ENCODE measurements at regions not wholly inside any gene's neighbourhood (a gene's known extent, or its start where the extent isn't known, plus 50 kb on each side); places are given as distances from the start of the nearest gene placed in this dataset.

- TF ChIP-seq GABPA (IDR thresholded peaks at IDR 0.05; ENCODE audit: low read depth) (no peak), RCOR1 (IDR thresholded peaks at IDR 0.05; ENCODE audit: low read length) (no peak)
Measured at GRCh38 chr6:106855117-106855516, 119.4 kb downstream of the CD24 start (continued).

DNA sequence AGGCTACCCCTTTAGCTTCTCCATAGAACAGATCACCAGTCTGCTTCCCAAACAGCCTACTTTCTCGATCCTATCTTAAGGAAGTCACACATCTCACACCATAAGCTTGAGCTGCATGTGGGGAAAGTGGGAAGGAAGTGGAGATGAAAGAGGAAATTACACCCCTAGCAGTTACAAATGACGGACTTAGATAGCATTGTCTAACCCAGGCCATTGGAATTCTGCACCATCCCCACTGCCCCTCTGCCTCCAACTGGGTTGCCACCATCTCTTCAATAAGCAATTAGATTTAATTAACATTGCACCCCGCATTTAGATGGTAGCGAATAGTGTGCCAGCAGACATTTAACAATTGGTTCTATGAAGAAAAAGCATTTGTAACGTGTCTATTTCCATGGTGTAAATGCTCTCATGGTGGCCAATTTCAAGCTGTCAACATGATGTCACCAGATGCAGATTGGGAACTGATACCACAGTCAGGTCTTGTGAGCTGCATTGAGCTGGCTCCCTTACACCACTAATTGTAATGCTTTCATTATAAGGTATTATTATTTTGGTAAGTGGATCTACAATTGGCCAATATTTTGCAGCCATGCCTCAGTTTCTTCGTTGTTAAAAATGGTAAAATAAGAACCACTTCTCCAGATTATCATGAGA is 124.7 kb downstream of the CD24 start:
- Histone ChIP-seq H3K9me3 (no peaks in the 10 kb centered on the region), H3K27me3 (ENCODE audit: insufficient read depth) (no peaks in the 10 kb centered on the region), H4K20me1 (ENCODE audit: insufficient read depth) (no peaks in the 10 kb centered on the region), H3K9me2 (no peaks in the 10 kb centered on the region), H3K4me3 (ENCODE audit: low read depth in 2 of 2, low read length in 1 of 2) (no peak overlapping the region), H3K9ac (no peak overlapping the region), H2AFZ (ENCODE audit: low read depth) (no peak overlapping the region), H3F3A (replicated peaks; ENCODE audit: insufficient read depth) (no peaks in the 10 kb centered on the region), H3K79me2 (ENCODE audit: insufficient read depth) (no peaks in the 10 kb centered on the region), H3K36me3 (replicated peaks in 1 of 2; ENCODE audit: control insufficient read depth in 1 of 2, insufficient read depth in 2 of 2, low read length in 1 of 2) (no peaks in the 10 kb centered on the region), H3K27ac (ENCODE audit: low read depth in 2 of 2, low read length in 1 of 2) (no peak overlapping the region), H3K4me1 (ENCODE audit: control insufficient read depth in 1 of 2, insufficient read depth in 2 of 2, low read depth in 1 of 2, low read length in 1 of 2) (peaks cover 0 to 3% of the 10 kb centered on the region in 2 experiments; a peak in 1 of 4 replicates), H3K4me2 (no peak overlapping the region)
- DNase-seq, result no peak
- WGBS (ENCODE audit: low lambda C conversion rate), result 36% methylated on average over 6 of the region's 6 CpGs
- CTCF ChIA-PET, result no interaction called here
- POLR2A ChIA-PET, result no interaction called here
- TF ChIP-seq, protein P1, sequence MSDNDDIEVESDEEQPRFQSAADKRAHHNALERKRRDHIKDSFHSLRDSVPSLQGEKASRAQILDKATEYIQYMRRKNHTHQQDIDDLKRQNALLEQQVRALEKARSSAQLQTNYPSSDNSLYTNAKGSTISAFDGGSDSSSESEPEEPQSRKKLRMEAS (IDR thresholded peaks at IDR 0.05; ENCODE audit: low read depth), result no peak
- TF ChIP-seq EZH2phosphoT487 (IDR thresholded peaks at IDR 0.05; ENCODE audit: borderline replicate concordance, low read depth) (no peak), SIN3A (IDR thresholded peaks at IDR 0.05; ENCODE audit: borderline replicate concordance, low read depth, low read length) (no peak), CHD2 (IDR thresholded peaks at IDR 0.05; ENCODE audit: low read length, partially characterized antibody) (no peak), PBX3 (IDR thresholded peaks at IDR 0.05) (no peak), MEF2A (IDR thresholded peaks at IDR 0.05; ENCODE audit: borderline replicate concordance, low read depth) (no peak), TAF1 (IDR thresholded peaks at IDR 0.05; ENCODE audit: borderline replicate concordance, low read depth, low read length) (no peak), USF2 (IDR thresholded peaks at IDR 0.05; ENCODE audit: borderline replicate concordance, low read depth, low read length) (no peak), MXI1 (IDR thresholded peaks at IDR 0.05; ENCODE audit: low read depth, low read length) (no peak), ELF1 (IDR thresholded peaks at IDR 0.05) (no peak), RXRA (IDR thresholded peaks at IDR 0.05; ENCODE audit: borderline replicate concordance, low read depth) (no peak), FOSL2 (IDR thresholded peaks at IDR 0.05; ENCODE audit: borderline replicate concordance, low read depth) (no peak)
- TF ChIP-seq, protein P2, sequence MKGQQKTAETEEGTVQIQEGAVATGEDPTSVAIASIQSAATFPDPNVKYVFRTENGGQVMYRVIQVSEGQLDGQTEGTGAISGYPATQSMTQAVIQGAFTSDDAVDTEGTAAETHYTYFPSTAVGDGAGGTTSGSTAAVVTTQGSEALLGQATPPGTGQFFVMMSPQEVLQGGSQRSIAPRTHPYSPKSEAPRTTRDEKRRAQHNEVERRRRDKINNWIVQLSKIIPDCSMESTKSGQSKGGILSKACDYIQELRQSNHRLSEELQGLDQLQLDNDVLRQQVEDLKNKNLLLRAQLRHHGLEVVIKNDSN (IDR thresholded peaks at IDR 0.05; ENCODE audit: borderline replicate concordance, low read depth), result no peak
